ENCODE measurements at regions not wholly inside any gene's neighbourhood (a gene's known extent, or its start where the extent isn't known, plus 50 kb on each side); places are given as distances from the start of the nearest gene placed in this dataset.

DNA sequence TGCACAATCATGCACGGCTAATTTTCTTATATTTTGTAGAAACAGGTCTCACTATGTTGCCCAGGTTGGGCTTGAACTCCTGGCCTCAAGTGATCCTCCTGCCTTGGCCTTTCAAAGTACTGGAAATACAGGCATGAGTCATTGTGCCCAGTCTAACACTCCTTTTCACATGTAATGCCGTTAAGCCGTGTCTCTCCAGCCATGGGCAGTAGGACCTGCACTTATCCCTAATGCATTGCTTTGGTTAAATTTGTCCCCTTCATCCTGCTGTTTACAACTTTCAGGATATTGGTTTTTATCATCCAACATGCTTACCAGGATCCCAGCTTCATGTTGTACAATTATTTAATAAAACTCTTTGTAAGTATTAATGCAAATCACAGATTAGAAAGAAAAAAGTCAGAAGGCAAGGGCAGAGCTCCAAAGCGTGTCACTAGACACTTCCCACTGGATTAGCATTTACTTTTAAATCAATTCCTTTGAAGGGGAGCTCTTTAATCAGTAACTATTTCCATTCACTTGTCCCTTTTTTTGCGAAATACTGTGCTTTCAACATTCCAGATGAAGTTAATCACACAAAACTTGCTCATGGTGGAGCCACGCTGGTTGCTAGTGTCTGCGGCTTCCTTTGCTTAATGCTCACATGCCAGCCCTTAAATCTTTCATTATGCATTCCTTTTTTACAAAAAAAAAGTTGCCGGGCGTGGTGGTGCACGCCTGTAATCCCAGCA lies 256.0 kb upstream of the AUTS2 start:
- DNase-seq (ENCODE audit: extremely low read depth, insufficient read length), result no peak

DNA sequence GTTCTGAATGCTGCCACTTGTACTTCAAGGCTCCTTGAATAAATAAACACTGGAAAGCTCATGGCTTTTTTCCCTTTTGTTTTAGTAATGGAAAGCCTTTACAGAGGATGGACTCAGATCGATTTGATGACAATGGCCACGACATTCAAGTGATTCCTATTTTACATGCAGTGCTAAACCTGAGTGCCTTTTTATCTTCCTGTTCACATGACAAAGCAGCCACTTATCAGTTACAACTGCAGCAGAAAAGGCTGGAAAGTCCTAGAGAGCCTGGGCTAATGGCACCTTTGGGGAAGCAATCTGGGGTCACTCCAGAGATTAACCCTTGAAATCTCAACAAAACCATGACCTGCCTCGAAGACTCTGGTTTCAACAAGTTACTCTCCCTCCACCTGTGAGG lies 249.0 kb upstream of the AUTS2 start:
- Histone ChIP-seq H3K4me3 (replicated peaks; ENCODE audit: low read depth, low read length) (no peak overlapping the region), H3K27me3 (replicated peaks; ENCODE audit: control insufficient read depth, insufficient read depth, low read length) (no peaks in the 10 kb centered on the region), H3K36me3 (ENCODE audit: control insufficient read depth, insufficient read depth, low read length) (no peaks in the 10 kb centered on the region)
- TF ChIP-seq, protein P1, sequence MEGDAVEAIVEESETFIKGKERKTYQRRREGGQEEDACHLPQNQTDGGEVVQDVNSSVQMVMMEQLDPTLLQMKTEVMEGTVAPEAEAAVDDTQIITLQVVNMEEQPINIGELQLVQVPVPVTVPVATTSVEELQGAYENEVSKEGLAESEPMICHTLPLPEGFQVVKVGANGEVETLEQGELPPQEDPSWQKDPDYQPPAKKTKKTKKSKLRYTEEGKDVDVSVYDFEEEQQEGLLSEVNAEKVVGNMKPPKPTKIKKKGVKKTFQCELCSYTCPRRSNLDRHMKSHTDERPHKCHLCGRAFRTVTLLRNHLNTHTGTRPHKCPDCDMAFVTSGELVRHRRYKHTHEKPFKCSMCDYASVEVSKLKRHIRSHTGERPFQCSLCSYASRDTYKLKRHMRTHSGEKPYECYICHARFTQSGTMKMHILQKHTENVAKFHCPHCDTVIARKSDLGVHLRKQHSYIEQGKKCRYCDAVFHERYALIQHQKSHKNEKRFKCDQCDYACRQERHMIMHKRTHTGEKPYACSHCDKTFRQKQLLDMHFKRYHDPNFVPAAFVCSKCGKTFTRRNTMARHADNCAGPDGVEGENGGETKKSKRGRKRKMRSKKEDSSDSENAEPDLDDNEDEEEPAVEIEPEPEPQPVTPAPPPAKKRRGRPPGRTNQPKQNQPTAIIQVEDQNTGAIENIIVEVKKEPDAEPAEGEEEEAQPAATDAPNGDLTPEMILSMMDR (IDR thresholded peaks at IDR 0.05; ENCODE audit: insufficient read depth, low read length, poor library complexity, severe bottlenecking), result no peak
- DNase-seq (ENCODE audit: extremely low read depth, insufficient read length), result no peak

More for the DNA sequence above, 256.0 kb upstream of the AUTS2 start:
- TF ChIP-seq, protein P1 (IDR thresholded peaks at IDR 0.05; ENCODE audit: insufficient read depth, low read length, poor library complexity, severe bottlenecking), result no peak
- no peak overlapping the region for H3K4me3 ChIP-seq (replicated peaks; ENCODE audit: low read depth, low read length)
- H3K36me3 ChIP-seq (ENCODE audit: control insufficient read depth, insufficient read depth, low read length), result no peaks in the 10 kb centered on the region
- no peaks in the 10 kb centered on the region for H3K27me3 ChIP-seq (replicated peaks; ENCODE audit: control insufficient read depth, insufficient read depth, low read length)

DNA sequence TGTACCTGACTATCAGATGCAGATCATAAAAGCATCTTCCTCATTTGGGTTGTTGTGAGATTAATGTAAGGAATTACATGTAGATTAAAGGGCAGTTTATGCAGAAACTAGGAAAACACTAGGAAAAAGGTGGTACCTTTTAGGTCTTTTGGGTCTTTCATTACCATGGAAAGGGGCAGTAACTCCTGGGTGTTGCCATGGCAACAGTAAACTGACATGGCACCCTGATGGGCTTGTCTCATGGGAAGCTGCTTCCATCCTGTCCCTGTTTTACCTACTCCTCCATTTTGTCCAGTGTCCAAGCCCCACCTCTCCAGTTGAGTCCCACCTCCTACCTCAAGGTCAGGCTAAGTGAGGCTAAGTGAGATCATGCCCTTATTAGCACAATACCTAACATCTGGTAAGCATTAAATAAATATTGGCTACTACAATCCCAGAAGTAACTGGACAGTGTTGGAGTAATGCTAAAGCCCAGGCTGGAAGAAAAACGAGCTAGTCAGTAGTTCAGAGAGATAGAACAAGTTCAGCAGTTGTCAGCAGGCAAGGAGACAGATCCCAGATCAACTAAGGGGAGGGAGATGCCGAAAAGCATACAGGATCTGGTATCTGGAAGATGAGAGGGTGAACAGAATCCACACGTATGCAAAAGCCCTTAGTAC lies 240.0 kb upstream of the AUTS2 start:
- no peaks in the 10 kb centered on the region for H3K27me3 ChIP-seq (replicated peaks; ENCODE audit: control insufficient read depth, insufficient read depth, low read length)
- no peak for DNase-seq (ENCODE audit: extremely low read depth, insufficient read length)
- TF ChIP-seq, protein P1 (IDR thresholded peaks at IDR 0.05; ENCODE audit: insufficient read depth, low read length, poor library complexity, severe bottlenecking), result no peak
- H3K36me3 ChIP-seq (ENCODE audit: control insufficient read depth, insufficient read depth, low read length), result no peaks in the 10 kb centered on the region
- no peak overlapping the region for H3K4me3 ChIP-seq (replicated peaks; ENCODE audit: low read depth, low read length)

DNA sequence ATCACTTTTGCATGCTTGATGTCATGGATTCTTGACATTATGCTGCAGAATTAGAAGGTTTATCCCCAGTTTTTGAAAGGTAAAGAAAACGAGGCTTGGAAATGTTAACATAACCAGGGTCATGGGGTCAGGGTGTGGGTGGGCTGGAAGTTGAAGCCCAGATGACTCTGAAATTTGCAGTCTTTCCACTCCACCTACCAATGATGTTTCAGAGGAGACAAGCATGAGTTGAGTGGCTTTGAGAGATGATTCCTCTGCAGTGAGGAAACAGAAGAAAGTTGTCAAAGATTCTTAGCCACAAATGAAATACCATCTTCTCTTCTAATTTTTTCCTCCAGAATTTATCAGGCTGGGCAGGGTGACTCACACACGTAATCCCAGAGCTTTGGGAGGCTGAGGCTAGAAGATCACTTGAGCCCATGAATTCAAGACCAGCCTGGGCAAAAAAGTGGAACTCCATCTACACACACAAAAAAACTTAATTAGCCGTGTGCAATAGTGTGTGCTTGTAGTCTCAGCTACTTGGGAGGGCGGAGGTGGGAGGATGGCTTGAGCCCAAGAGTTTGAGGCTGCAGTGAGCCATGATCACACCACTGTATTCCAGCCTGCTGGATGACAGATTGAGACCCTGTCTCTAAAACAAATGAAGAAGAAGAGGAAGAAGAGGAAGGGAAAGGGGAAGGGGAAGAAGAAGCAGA lies 239.1 kb upstream of the AUTS2 start:
- Histone ChIP-seq H3K36me3 (ENCODE audit: control insufficient read depth, insufficient read depth, low read length) (no peaks in the 10 kb centered on the region), H3K4me3 (replicated peaks; ENCODE audit: low read depth, low read length) (no peak overlapping the region), H3K27me3 (replicated peaks; ENCODE audit: control insufficient read depth, insufficient read depth, low read length) (no peaks in the 10 kb centered on the region)
- TF ChIP-seq, protein P1 (IDR thresholded peaks at IDR 0.05; ENCODE audit: insufficient read depth, low read length, poor library complexity, severe bottlenecking), result no peak
- no peak for DNase-seq (ENCODE audit: extremely low read depth, insufficient read length)

DNA sequence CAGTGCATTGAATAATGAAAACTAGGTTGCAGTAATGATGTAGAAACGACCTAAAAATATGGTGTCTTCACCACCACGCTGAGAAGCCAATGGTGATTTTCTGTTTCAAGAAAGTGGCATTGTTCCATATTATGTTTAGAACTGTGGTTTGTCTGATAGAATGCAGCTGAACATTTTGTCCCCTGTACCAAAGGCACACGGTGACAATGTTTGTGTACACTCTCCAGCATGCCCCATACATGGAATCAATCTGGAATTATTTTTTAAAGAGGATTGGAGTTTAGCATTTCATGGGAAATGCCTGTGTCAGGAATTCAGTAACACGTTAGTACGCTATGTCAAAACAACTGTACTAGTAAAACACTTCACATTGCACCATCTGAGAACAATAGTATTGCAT lies 237.4 kb upstream of the AUTS2 start:
- Histone ChIP-seq H3K27me3 (replicated peaks; ENCODE audit: control insufficient read depth, insufficient read depth, low read length) (no peaks in the 10 kb centered on the region), H3K4me3 (replicated peaks; ENCODE audit: low read depth, low read length) (no peak overlapping the region), H3K36me3 (ENCODE audit: control insufficient read depth, insufficient read depth, low read length) (no peaks in the 10 kb centered on the region)
- DNase-seq (ENCODE audit: extremely low read depth, insufficient read length), result no peak
- TF ChIP-seq, protein P1 (IDR thresholded peaks at IDR 0.05; ENCODE audit: insufficient read depth, low read length, poor library complexity, severe bottlenecking), result no peak

Measured in GM06990 (cell line).